ENCODE measurements at regions not wholly inside any gene's neighbourhood (a gene's known extent, or its start where the extent isn't known, plus 50 kb on each side); places are given as distances from the start of the nearest gene placed in this dataset.

GRCh38 chr10:120646738-120647456 lies 189.9 kb downstream of the PLPP4 start:
- no peak overlapping the region for H3K4me3 ChIP-seq
- no peaks in the 10 kb centered on the region for H3K27me3 ChIP-seq (replicated peaks in 1 of 7)
- TF ChIP-seq, protein P1, sequence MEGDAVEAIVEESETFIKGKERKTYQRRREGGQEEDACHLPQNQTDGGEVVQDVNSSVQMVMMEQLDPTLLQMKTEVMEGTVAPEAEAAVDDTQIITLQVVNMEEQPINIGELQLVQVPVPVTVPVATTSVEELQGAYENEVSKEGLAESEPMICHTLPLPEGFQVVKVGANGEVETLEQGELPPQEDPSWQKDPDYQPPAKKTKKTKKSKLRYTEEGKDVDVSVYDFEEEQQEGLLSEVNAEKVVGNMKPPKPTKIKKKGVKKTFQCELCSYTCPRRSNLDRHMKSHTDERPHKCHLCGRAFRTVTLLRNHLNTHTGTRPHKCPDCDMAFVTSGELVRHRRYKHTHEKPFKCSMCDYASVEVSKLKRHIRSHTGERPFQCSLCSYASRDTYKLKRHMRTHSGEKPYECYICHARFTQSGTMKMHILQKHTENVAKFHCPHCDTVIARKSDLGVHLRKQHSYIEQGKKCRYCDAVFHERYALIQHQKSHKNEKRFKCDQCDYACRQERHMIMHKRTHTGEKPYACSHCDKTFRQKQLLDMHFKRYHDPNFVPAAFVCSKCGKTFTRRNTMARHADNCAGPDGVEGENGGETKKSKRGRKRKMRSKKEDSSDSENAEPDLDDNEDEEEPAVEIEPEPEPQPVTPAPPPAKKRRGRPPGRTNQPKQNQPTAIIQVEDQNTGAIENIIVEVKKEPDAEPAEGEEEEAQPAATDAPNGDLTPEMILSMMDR (IDR thresholded peaks at IDR 0.05 in 8 of 11, conservative IDR thresholded peaks at IDR 0.05 in 3 of 11) = no peak
- no peak overlapping the region for H3K27ac ChIP-seq
- intact Hi-C loops (cut with DNase I; ENCODE audit: low total_unique reads) = no loop called here
- no peaks in the 10 kb centered on the region for H3K36me3 ChIP-seq
- H3K9me3 ChIP-seq = no peaks in the 10 kb centered on the region
- no peaks in the 10 kb centered on the region for H3K4me1 ChIP-seq
- 91 to 96% (median 96%) methylated on average over 5 of the region's 5 CpGs for WGBS, 5 donors
- no peak for DNase-seq

- Histone ChIP-seq H3K9me3 (no peaks in the 10 kb centered on the region), H3K36me3 (no peaks in the 10 kb centered on the region), H3K4me1 (no peaks in the 10 kb centered on the region), H3K27ac (no peak overlapping the region), H3K27me3 (replicated peaks in 1 of 7) (no peaks in the 10 kb centered on the region), H3K4me3 (no peak overlapping the region)
- TF ChIP-seq POLR2A (IDR thresholded peaks at IDR 0.05) = no peak
- TF ChIP-seq, protein P1 (IDR thresholded peaks at IDR 0.05 in 8 of 11, conservative IDR thresholded peaks at IDR 0.05 in 3 of 11) = no peak
- no peak for TF ChIP-seq POLR2AphosphoS5 (IDR thresholded peaks at IDR 0.05)
- intact Hi-C loops (cut with DNase I; ENCODE audit: low total_unique reads) = no loop called here
- DNase-seq = no peak
- 74 to 91% (median 86%) methylated on average over 7 of the region's 7 CpGs for WGBS, 5 donors
Measured at GRCh38 chr10:120650705-120651399, 193.8 kb downstream of the PLPP4 start.

DNA sequence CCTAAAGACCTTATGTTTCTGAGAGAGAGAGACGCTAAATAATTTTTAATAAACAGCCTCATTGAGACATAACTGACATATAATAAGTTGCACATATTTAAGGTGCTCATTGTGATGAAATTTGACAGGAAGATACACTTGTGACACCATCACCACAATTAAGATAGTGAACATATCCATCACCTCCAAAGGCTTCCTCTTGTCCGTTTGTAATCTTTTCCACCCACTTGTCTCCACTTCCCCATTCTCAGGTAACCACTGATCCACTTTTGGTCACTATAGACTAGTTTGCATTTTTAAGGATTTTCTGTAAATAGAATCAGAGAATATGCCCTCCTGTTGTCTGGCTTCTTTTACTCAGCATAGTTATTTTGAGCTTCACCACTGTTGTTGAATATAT lies 195.1 kb upstream of the WDR11 start:
- DNase-seq = no peak
- Histone ChIP-seq H3K9me3 (no peaks in the 10 kb centered on the region), H3K36me3 (no peaks in the 10 kb centered on the region), H3K4me3 (no peak overlapping the region), H3K27ac (no peak overlapping the region), H3K4me1 (no peaks in the 10 kb centered on the region), H3K27me3 (replicated peaks in 1 of 7) (no peaks in the 10 kb centered on the region)
- WGBS, 5 donors = 44 to 56% (median 51%) methylated on average over 2 of the region's 2 CpGs
- TF ChIP-seq, protein P1 (IDR thresholded peaks at IDR 0.05 in 8 of 11, conservative IDR thresholded peaks at IDR 0.05 in 3 of 11) = no peak
- no peak for TF ChIP-seq POLR2A (IDR thresholded peaks at IDR 0.05)
- no peak for TF ChIP-seq POLR2AphosphoS5 (IDR thresholded peaks at IDR 0.05)
- intact Hi-C loops (cut with DNase I; ENCODE audit: low total_unique reads) = no loop called here

GRCh38 chr10:120657371-120657770 lies 193.8 kb upstream of the WDR11 start:
- Histone ChIP-seq H3K27ac (no peak overlapping the region), H3K4me3 (no peak overlapping the region), H3K36me3 (no peaks in the 10 kb centered on the region), H3K9me3 (no peaks in the 10 kb centered on the region), H3K27me3 (replicated peaks in 1 of 7) (no peaks in the 10 kb centered on the region), H3K4me1 (no peaks in the 10 kb centered on the region)
- DNase-seq = no peak
- WGBS, 5 donors = 19 to 36% (median 26%) methylated on average over 3 of the region's 3 CpGs
- intact Hi-C loops (cut with DNase I; ENCODE audit: low total_unique reads) = no loop called here
- TF ChIP-seq POLR2A (IDR thresholded peaks at IDR 0.05) = no peak
- TF ChIP-seq, protein P1 (IDR thresholded peaks at IDR 0.05 in 8 of 11, conservative IDR thresholded peaks at IDR 0.05 in 3 of 11) = no peak
- no peak for TF ChIP-seq POLR2AphosphoS5 (IDR thresholded peaks at IDR 0.05)

Measured in spleen (tissue), 11 donors.